ENCODE measurements at regions not wholly inside any gene's neighbourhood (a gene's known extent, or its start where the extent isn't known, plus 50 kb on each side); places are given as distances from the start of the nearest gene placed in this dataset.

- TF ChIP-seq POLR2A (IDR thresholded peaks at IDR 0.05; ENCODE audit: extremely low read depth, insufficient read length) (no peak), CTCF (IDR thresholded peaks at IDR 0.05; ENCODE audit: low read depth, low read length) (no peak)
Measured at GRCh38 chr6:95321126-95321525, 256.2 kb upstream of the MANEA start.

Measured in NB4 (cell line).